Adrenal gland (tissue), 9 donors: ENCODE measurements at regions not wholly inside any gene's neighbourhood (a gene's known extent, or its start where the extent isn't known, plus 50 kb on each side); places are given as distances from the start of the nearest gene placed in this dataset.

ENCODE experiments used
- DNase-seq, 7 donors: peaks; one replicate each; pipeline ENCODE4 v3.0.0-alpha.2; 2019 to 2020
- H3K27ac ChIP-seq, 5 donors: fragments of 200-600 bp; sonication (generic) in 4 of 5; 1 replicate in 3 of 5; 2 replicates in 2 of 5; pipeline versions ENCODE4 v1.5.1 to v1.8.0; 2016 to 2020; ENCODE audit warnings: mild to moderate bottlenecking in 1 of 5
- H3K27me3 ChIP-seq: fragments of 200-600 bp; 2 replicates; pipeline ENCODE4 v1.8.0; 2021
- H3K36me3 ChIP-seq, 2 donors: fragments of 200-600 bp; replicated peaks in 1 of 2; 1 replicate in 1 of 2; 2 replicates in 1 of 2; pipeline versions ENCODE4 v1.5.1 to v1.8.0; 2018 to 2022
- H3K4me1 ChIP-seq, 2 donors: fragments of 200-600 bp; replicated peaks in 1 of 2; 1 replicate in 1 of 2; 2 replicates in 1 of 2; pipeline versions ENCODE4 v1.5.1 to v1.8.0; 2018 to 2021
- H3K4me3 ChIP-seq, 4 donors: fragments of 200-600 bp; sonication (generic) in 3 of 4; one replicate each; pipeline ENCODE4 v1.5.1; 2016 to 2018
- H3K9me3 ChIP-seq, 3 donors: fragments of 200-600 bp; sonication (generic) in 1 of 3; replicated peaks in 1 of 3; 1 replicate in 2 of 3; 2 replicates in 1 of 3; pipeline versions ENCODE4 v1.5.1 to v1.8.0; 2016 to 2021
- POLR2A ChIP-seq, 2 donors: fragments of 450-650 bp; IDR thresholded peaks; one replicate each; pipeline ENCODE4 v1.6.1; 2017; ENCODE audit warnings: antibody characterized with exemption in 2 of 2, mild to moderate bottlenecking in 2 of 2, moderate library complexity in 1 of 2
- WGBS, 4 donors: extraction: QIAGEN DNeasy Blood & Tissue Kit in 2 of 4; methylation state at CpG; one replicate each; pipeline versions ENCODE4 v1.1.5 to v1.1.7; 2013 to 2017; 5-methylcytosine and 5-hydroxymethylcytosine counted together
- intact Hi-C, 2 donors: fragments of 100-400 bp; cut with DNase I; formaldehyde crosslinking; loops; one replicate each; pipeline versions ENCODE4 v1.14.1 to v1.15.0; 2022 to 2023
- TF ChIP-seq, protein P1 (sequence below), 6 experiments: fragments of 450-650 bp in 4 of 6; fragments of 200-600 bp in 2 of 6; sonication (generic) in 1 of 6; IDR thresholded peaks; 1 replicate in 5 of 6; 2 replicates in 1 of 6; pipeline versions ENCODE4 v1.5.1 to v1.8.0; 2016 to 2021; ENCODE audit warnings: antibody characterized with exemption in 6 of 6, mild to moderate bottlenecking in 2 of 6, moderate library complexity in 1 of 6
- donor health status: healthy with polysubstance abuse.
- donor health status: Bipolar disorder and iron deficiency.
- donor health status: DM: yes; HTN: yes; CAD: no.
- donor health status: DM: no; HTN: no; CAD: no.
- donor health status: DM: no; HTN: no; CAD: no.

DNA sequence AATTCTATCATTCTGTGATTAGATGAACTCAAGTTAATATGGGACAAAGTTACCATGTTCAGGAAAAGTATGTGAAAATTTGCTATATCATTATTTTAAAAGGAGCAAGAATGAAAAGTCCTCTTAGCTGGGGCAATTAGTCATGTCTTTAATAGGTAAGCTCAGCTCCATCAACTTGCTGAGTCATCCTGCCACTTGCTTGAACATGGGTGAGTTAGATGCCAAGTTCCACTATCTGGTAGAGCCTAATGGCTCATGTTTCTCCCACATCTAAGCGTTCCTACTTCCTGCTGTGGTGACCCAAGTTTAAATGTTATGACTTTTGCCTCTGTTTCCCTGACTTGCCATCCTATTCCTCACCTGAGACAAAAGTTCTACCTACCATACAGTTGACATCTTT lies 276.8 kb downstream of the ZNF674 start:
- H3K9me3 ChIP-seq: no peaks in the 10 kb centered on the region
- DNase-seq: peak in 1 of 7 donors; percentile 1
- WGBS, 4 donors: 26 to 44% (median 32%) methylated on average over 1 of the region's 1 CpG
- TF ChIP-seq POLR2A (IDR thresholded peaks at IDR 0.05): no peak
- H3K36me3 ChIP-seq: no peaks in the 10 kb centered on the region
- H3K4me3 ChIP-seq: no peak overlapping the region
- intact Hi-C loops: no loop called here
- peaks cover 8% of the 10 kb centered on the region for H3K27me3 ChIP-seq
- no peaks in the 10 kb centered on the region for H3K4me1 ChIP-seq
- H3K27ac ChIP-seq: no peak overlapping the region

DNA sequence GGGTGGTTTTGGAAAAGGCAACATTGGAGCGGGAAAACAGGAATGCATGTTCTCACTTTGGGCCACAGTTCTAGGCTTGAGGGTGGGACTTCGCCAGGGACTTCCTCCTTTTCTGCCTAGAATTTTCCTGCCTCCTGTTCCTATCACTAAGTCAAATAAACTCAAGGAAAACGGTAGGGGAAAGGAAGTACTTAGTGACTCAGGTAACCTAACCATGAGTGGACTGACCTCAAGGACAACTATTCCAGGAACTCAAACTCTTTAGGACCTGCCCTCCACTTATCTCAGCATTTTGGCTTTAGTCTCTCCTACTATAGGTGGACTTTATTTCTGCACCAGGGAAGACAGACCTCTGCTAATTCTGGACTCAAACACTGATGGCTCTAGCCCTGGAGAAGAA lies 281.7 kb downstream of the ZNF674 start:
- TF ChIP-seq, protein P1, sequence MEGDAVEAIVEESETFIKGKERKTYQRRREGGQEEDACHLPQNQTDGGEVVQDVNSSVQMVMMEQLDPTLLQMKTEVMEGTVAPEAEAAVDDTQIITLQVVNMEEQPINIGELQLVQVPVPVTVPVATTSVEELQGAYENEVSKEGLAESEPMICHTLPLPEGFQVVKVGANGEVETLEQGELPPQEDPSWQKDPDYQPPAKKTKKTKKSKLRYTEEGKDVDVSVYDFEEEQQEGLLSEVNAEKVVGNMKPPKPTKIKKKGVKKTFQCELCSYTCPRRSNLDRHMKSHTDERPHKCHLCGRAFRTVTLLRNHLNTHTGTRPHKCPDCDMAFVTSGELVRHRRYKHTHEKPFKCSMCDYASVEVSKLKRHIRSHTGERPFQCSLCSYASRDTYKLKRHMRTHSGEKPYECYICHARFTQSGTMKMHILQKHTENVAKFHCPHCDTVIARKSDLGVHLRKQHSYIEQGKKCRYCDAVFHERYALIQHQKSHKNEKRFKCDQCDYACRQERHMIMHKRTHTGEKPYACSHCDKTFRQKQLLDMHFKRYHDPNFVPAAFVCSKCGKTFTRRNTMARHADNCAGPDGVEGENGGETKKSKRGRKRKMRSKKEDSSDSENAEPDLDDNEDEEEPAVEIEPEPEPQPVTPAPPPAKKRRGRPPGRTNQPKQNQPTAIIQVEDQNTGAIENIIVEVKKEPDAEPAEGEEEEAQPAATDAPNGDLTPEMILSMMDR (IDR thresholded peaks at IDR 0.05): no peak
- no peak for TF ChIP-seq POLR2A (IDR thresholded peaks at IDR 0.05)
- no peak for DNase-seq
- no peaks in the 10 kb centered on the region for H3K36me3 ChIP-seq
- peaks cover 10% of the 10 kb centered on the region for H3K27me3 ChIP-seq
- no peak overlapping the region for H3K27ac ChIP-seq
- intact Hi-C loops: no loop called here
- no peak overlapping the region for H3K4me3 ChIP-seq
- 61 to 78% (median 66%) methylated on average over 3 of the region's 3 CpGs for WGBS, 4 donors
- no peaks in the 10 kb centered on the region for H3K9me3 ChIP-seq
- no peaks in the 10 kb centered on the region for H3K4me1 ChIP-seq

DNA sequence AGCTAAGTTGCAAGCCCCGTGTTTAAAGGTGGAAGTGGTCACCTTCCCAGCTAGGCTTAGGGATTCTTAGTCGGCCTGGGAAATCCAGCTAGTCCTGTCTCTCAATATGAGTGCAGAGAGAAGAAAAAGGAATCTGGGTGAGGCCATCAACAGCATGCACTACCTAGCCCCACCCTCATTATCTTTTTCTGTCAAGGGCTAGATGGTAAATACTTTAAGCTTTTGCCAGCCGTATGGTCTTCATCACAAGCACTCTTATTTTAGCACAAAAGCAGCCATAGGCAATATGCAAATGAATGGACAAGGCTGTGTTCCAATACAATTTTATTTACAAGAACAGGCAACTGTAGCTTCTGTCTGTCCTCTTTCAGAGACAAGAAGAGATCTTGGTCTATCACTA lies 282.9 kb downstream of the ZNF674 start:
- Histone ChIP-seq H3K36me3 (no peaks in the 10 kb centered on the region), H3K4me1 (no peaks in the 10 kb centered on the region), H3K9me3 (no peaks in the 10 kb centered on the region), H3K4me3 (no peak overlapping the region), H3K27me3 (peaks cover 10% of the 10 kb centered on the region), H3K27ac (no peak overlapping the region)
- intact Hi-C loops: no loop called here
- WGBS, 4 donors: 65 to 87% (median 68%) methylated on average over 3 of the region's 3 CpGs
- DNase-seq: no peak
- TF ChIP-seq, protein P1 (IDR thresholded peaks at IDR 0.05): no peak
- TF ChIP-seq POLR2A (IDR thresholded peaks at IDR 0.05): no peak

DNA sequence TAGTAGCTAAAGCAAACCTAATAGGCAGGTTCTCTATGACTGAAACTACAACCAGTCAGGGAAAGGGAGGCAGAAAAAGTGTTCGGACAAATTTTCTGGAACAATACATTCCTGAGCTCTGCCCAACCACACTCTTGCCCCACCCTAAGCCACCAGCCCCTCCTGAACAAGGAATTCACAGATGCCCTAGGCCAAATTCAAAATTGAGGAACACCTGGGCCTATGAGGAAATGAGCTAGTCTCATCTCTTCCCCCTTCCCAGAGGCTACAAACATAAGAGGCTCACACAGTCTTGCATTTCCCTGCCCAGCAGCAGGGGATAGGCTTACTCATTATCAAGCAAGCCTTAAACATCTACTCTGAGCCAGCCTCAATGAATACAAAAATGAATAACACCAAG lies 284.7 kb downstream of the ZNF674 start:
- no peak for TF ChIP-seq POLR2A (IDR thresholded peaks at IDR 0.05)
- TF ChIP-seq, protein P1 (IDR thresholded peaks at IDR 0.05): no peak
- Histone ChIP-seq H3K27me3 (peaks cover 17% of the 10 kb centered on the region), H3K4me1 (no peaks in the 10 kb centered on the region), H3K4me3 (no peak overlapping the region), H3K36me3 (no peaks in the 10 kb centered on the region), H3K9me3 (no peaks in the 10 kb centered on the region), H3K27ac (no peak overlapping the region)
- 86 to 100% (median 95%) methylated on average over 1 of the region's 1 CpG; no CpG with 5 or more reads in 1 of the 4 donors for WGBS, 4 donors
- no peak for DNase-seq
- intact Hi-C loops: no loop called here

DNA sequence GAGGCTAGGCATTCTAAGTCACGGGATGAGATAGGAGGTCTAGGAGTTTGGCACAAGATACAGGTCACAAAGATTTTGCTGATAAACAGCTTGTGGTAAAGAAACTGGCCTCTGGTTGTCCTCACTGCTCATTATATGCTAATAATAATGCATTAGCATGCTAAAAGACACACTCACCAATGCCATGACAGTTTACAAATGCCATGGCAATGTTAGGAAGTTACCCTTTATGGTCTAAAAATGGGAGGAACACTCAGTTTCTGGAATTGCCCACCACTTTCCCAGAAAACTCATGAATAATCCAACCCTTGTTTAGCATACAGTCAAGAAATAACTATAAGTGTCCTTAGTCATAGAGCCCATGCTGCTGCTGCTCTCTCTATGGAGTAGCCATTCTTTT lies 286.9 kb downstream of the ZNF674 start:
- WGBS, 4 donors: 41 to 52% (median 45%) methylated on average over 1 of the region's 1 CpG; no CpG with 5 or more reads in 1 of the 4 donors
- H3K4me3 ChIP-seq: no peak overlapping the region
- intact Hi-C loops: no loop called here
- peaks cover 21% of the 10 kb centered on the region for H3K27me3 ChIP-seq
- no peak for DNase-seq
- no peaks in the 10 kb centered on the region for H3K36me3 ChIP-seq
- H3K9me3 ChIP-seq: no peaks in the 10 kb centered on the region
- no peak for TF ChIP-seq POLR2A (IDR thresholded peaks at IDR 0.05)
- TF ChIP-seq, protein P1 (IDR thresholded peaks at IDR 0.05): no peak
- H3K4me1 ChIP-seq: no peaks in the 10 kb centered on the region
- H3K27ac ChIP-seq: no peak overlapping the region
